Upper lobe of left lung (tissue), 6 donors: ENCODE measurements at regions not wholly inside any gene's neighbourhood (a gene's known extent, or its start where the extent isn't known, plus 50 kb on each side); places are given as distances from the start of the nearest gene placed in this dataset.

Experiments used
- ATAC-seq, 2 donors: fragments of 200-7000 bp; cut with Tn5 transposase; one replicate each; pipeline ENCODE4 v1.9.1; 2022; ENCODE audit warnings: mild to moderate bottlenecking in 2 of 2, moderate library complexity in 2 of 2; ENCODE audit not compliant: low FRiP score in 2 of 2
- DNase-seq, 2 donors: peaks; one replicate each; pipeline ENCODE4 v3.0.0-alpha.2; 2019 to 2020
- H3K27ac ChIP-seq, 4 donors: fragments of 200-600 bp; sonication (generic); one replicate each; pipeline ENCODE4 v1.5.1; 2016 to 2019
- H3K27me3 ChIP-seq, 4 donors: fragments of 200-600 bp; sonication (generic); one replicate each; pipeline ENCODE4 v1.5.1; 2017 to 2019
- H3K36me3 ChIP-seq, 4 donors: fragments of 200-600 bp; sonication (generic); one replicate each; pipeline ENCODE4 v1.5.1; 2016 to 2019
- H3K4me1 ChIP-seq, 4 donors: fragments of 200-600 bp; sonication (generic); one replicate each; pipeline ENCODE4 v1.5.1; 2018 to 2019
- H3K4me3 ChIP-seq, 4 donors: fragments of 200-600 bp; sonication (generic); one replicate each; pipeline ENCODE4 v1.5.1; 2017 to 2019; ENCODE audit warnings: mild to moderate bottlenecking in 2 of 4, moderate library complexity in 1 of 4
- H3K9me3 ChIP-seq, 4 donors: fragments of 200-600 bp; sonication (generic); one replicate each; pipeline ENCODE4 v1.5.1; 2018 to 2019
- CTCF ChIP-seq, 6 experiments: fragments of 450-650 bp in 4 of 6; fragments of 200-600 bp in 2 of 6; sonication (generic) in 2 of 6; IDR thresholded peaks; one replicate each; pipeline ENCODE4 v1.5.1; 2016 to 2019; ENCODE audit warnings: antibody characterized with exemption in 6 of 6
- EP300 ChIP-seq, 4 donors: sonication (generic); formaldehyde crosslinking; IDR thresholded peaks; one replicate each; pipeline ENCODE4 v1.5.1; 2017; ENCODE audit warnings: antibody characterized with exemption in 4 of 4, control low read depth in 2 of 4
- POLR2A ChIP-seq, 4 donors: fragments of 450-650 bp; IDR thresholded peaks; one replicate each; pipeline ENCODE4 v1.5.1; 2016 to 2017; ENCODE audit warnings: antibody characterized with exemption in 4 of 4, mild to moderate bottlenecking in 2 of 4
- POLR2AphosphoS5 ChIP-seq, 2 donors: sonication (generic); formaldehyde crosslinking; IDR thresholded peaks; one replicate each; pipeline ENCODE4 v1.5.1; 2017; ENCODE audit warnings: antibody characterized with exemption in 2 of 2
- WGBS, 2 donors: methylation state at CpG; one replicate each; pipeline ENCODE4 v1.1.5; 2017 to 2018; 5-methylcytosine and 5-hydroxymethylcytosine counted together
- donor health status: DM: no; HTN: no; CAD: no; lungs with moderate emphysema.
- donor health status: DM: no; HTN: yes; CAD: no; lungs with severe emphysema.

- 71% methylated on average over 4 of the region's 4 CpGs for WGBS, 2 donors
- ATAC-seq, result no peak
Measured at GRCh38 chr3:64765947-64766346, 78.1 kb upstream of the ADAMTS9 start.

GRCh38 chr3:64764386-64764929, 76.7 kb upstream of the ADAMTS9 start:
- TF ChIP-seq POLR2AphosphoS5 (IDR thresholded peaks at IDR 0.05) (peak in 1 of 2 donors; percentile 9), POLR2A (IDR thresholded peaks at IDR 0.05) (no peak), CTCF (IDR thresholded peaks at IDR 0.05) (no peak), EP300 (IDR thresholded peaks at IDR 0.05) (peak in 1 of 4 donors; percentile 58)
- Histone ChIP-seq H3K27ac (no peak overlapping the region), H3K36me3 (no peaks in the 10 kb centered on the region), H3K4me1 (peaks cover 21 to 36% (median 27%) of the 10 kb centered on the region in 4 donors), H3K27me3 (no peaks in the 10 kb centered on the region), H3K9me3 (no peaks in the 10 kb centered on the region), H3K4me3 (no peak overlapping the region)
- WGBS, 2 donors, result 62 to 77% methylated on average over 6 of the region's 6 CpGs
- peak in 1 of 2 donors; percentile 5 for ATAC-seq
- no peak for DNase-seq

More at GRCh38 chr3:64765947-64766346, 78.1 kb upstream of the ADAMTS9 start:
- no peak for TF ChIP-seq EP300 (IDR thresholded peaks at IDR 0.05)
- TF ChIP-seq CTCF (IDR thresholded peaks at IDR 0.05), result no peak
- H3K36me3 ChIP-seq, result no peaks in the 10 kb centered on the region
- peaks cover 9 to 22% (median 14%) of the 10 kb centered on the region in 4 donors for H3K4me1 ChIP-seq
- no peaks in the 10 kb centered on the region for H3K27me3 ChIP-seq
- no peaks in the 10 kb centered on the region for H3K9me3 ChIP-seq
- no peak overlapping the region for H3K4me3 ChIP-seq
- H3K27ac ChIP-seq, result no peak overlapping the region
- no peak for DNase-seq

- H3K27me3 ChIP-seq, result no peaks in the 10 kb centered on the region
- no peak for DNase-seq
- no peak for ATAC-seq
- no peak overlapping the region for H3K27ac ChIP-seq
- peaks cover 23 to 40% (median 31%) of the 10 kb centered on the region in 4 donors for H3K4me1 ChIP-seq
- no peak overlapping the region for H3K4me3 ChIP-seq
- TF ChIP-seq POLR2A (IDR thresholded peaks at IDR 0.05), result no peak
- no peak for TF ChIP-seq EP300 (IDR thresholded peaks at IDR 0.05)
- TF ChIP-seq CTCF (IDR thresholded peaks at IDR 0.05), result no peak
- no peak for TF ChIP-seq POLR2AphosphoS5 (IDR thresholded peaks at IDR 0.05)
- no peaks in the 10 kb centered on the region for H3K9me3 ChIP-seq
- no peaks in the 10 kb centered on the region for H3K36me3 ChIP-seq
Measured at GRCh38 chr3:64763980-64764379, 76.2 kb upstream of the ADAMTS9 start.

- 48% methylated on average over 5 of the region's 5 CpGs for WGBS, 2 donors
Measured at GRCh38 chr3:64761729-64762128, 73.9 kb upstream of the ADAMTS9 start.

GRCh38 chr3:64760258-64760657, 72.5 kb upstream of the ADAMTS9 start:
- Histone ChIP-seq H3K9me3 (no peaks in the 10 kb centered on the region), H3K36me3 (no peaks in the 10 kb centered on the region), H3K27ac (peak overlapping the region in 3 of 4 donors; percentile 12 to 17 (median 14)), H3K27me3 (no peaks in the 10 kb centered on the region), H3K4me3 (no peak overlapping the region), H3K4me1 (peaks cover 18 to 33% (median 29%) of the 10 kb centered on the region in 4 donors)
- DNase-seq (no peak), ATAC-seq (no peak)
- WGBS, 2 donors, result 79 to 89% methylated on average over 5 of the region's 5 CpGs
- TF ChIP-seq CTCF (IDR thresholded peaks at IDR 0.05) (no peak), POLR2AphosphoS5 (IDR thresholded peaks at IDR 0.05) (no peak), POLR2A (IDR thresholded peaks at IDR 0.05) (no peak), EP300 (IDR thresholded peaks at IDR 0.05) (no peak)

More at GRCh38 chr3:64761729-64762128, 73.9 kb upstream of the ADAMTS9 start:
- peak in 1 of 4 donors; percentile 57 for TF ChIP-seq EP300 (IDR thresholded peaks at IDR 0.05)
- no peak for TF ChIP-seq POLR2A (IDR thresholded peaks at IDR 0.05)
- peak in 1 of 2 donors; percentile 49 for TF ChIP-seq POLR2AphosphoS5 (IDR thresholded peaks at IDR 0.05)
- H3K4me3 ChIP-seq, result no peak overlapping the region
- H3K9me3 ChIP-seq, result no peaks in the 10 kb centered on the region
- H3K27ac ChIP-seq, result no peak overlapping the region
- no peaks in the 10 kb centered on the region for H3K36me3 ChIP-seq
- H3K27me3 ChIP-seq, result no peaks in the 10 kb centered on the region
- DNase-seq (peak in 1 of 2 donors; percentile 54), ATAC-seq (peak; percentile 27 to 78)
- H3K4me1 ChIP-seq, result peaks cover 23 to 42% (median 31%) of the 10 kb centered on the region in 4 donors
